Ishikawa (cell line): ENCODE measurements at regions not wholly inside any gene's neighbourhood (a gene's known extent, or its start where the extent isn't known, plus 50 kb on each side); places are given as distances from the start of the nearest gene placed in this dataset.

Source experiments
- CEBPB ChIP-seq: IDR thresholded peaks from 2 replicates; pipeline ENCODE4 v1.6.1; 2012
- CREB1 ChIP-seq: IDR thresholded peaks from 2 replicates; pipeline ENCODE4 v1.6.1; 2012; ENCODE audit warnings: low read depth
- EGR1 ChIP-seq: IDR thresholded peaks from 2 replicates; pipeline ENCODE4 v1.6.1; 2012
- EP300 ChIP-seq: IDR thresholded peaks from 2 replicates; pipeline ENCODE4 v1.6.1; 2012; ENCODE audit warnings: borderline replicate concordance
- FOXM1 ChIP-seq: IDR thresholded peaks from 2 replicates; pipeline ENCODE4 v1.6.1; 2012; ENCODE audit warnings: low read depth, borderline replicate concordance
- MAX ChIP-seq: IDR thresholded peaks from 2 replicates; pipeline ENCODE4 v1.6.1; 2012
- NFIC ChIP-seq: IDR thresholded peaks from 2 replicates; pipeline ENCODE4 v1.6.1; 2012
- RAD21 ChIP-seq: IDR thresholded peaks from 2 replicates; pipeline ENCODE4 v1.6.1; 2012; ENCODE audit warnings: low read depth
- REST ChIP-seq: IDR thresholded peaks from 2 replicates; pipeline ENCODE4 v1.6.1; 2012; ENCODE audit warnings: low read depth, mild to moderate bottlenecking
- TAF1 ChIP-seq: IDR thresholded peaks from 2 replicates; pipeline ENCODE4 v1.6.1; 2012; ENCODE audit warnings: low read depth, mild to moderate bottlenecking
- TCF12 ChIP-seq: IDR thresholded peaks from 2 replicates; pipeline ENCODE4 v1.6.1; 2012; ENCODE audit warnings: low read depth
- TEAD4 ChIP-seq: IDR thresholded peaks from 2 replicates; pipeline ENCODE4 v1.6.1; 2012
- USF1 ChIP-seq: IDR thresholded peaks from 2 replicates; pipeline ENCODE4 v1.6.1; 2012
- YY1 ChIP-seq: IDR thresholded peaks from 2 replicates; pipeline ENCODE4 v1.6.1; 2012; ENCODE audit warnings: low read depth
- ZBTB7A ChIP-seq: IDR thresholded peaks from 2 replicates; pipeline ENCODE4 v1.6.1; 2012; ENCODE audit warnings: low read depth

- TF ChIP-seq FOXM1, result no peak
- TF ChIP-seq CREB1, result no peak
These were observed 125.0 kb downstream of the FOXD2 start for GRCh38 chr1:47562799-47563198.

- TF ChIP-seq FOXM1 (no peak), CEBPB (no peak), MAX (no peak), YY1 (no peak), TEAD4 (no peak)
These were observed 125.4 kb downstream of the FOXD2 start for GRCh38 chr1:47563201-47563600.

GRCh38 chr1:47564570-47564969 lies 126.7 kb downstream of the FOXD2 start:
- TF ChIP-seq MAX, result no peak
- TF ChIP-seq USF1, result no peak
- TF ChIP-seq TEAD4, result no peak
- no peak for TF ChIP-seq TCF12
- no peak for TF ChIP-seq RAD21
- TF ChIP-seq CREB1, result no peak
- no peak for TF ChIP-seq EP300
- no peak for TF ChIP-seq FOXM1
- no peak for TF ChIP-seq EGR1
- no peak for TF ChIP-seq TAF1
- no peak for TF ChIP-seq REST
- no peak for TF ChIP-seq ZBTB7A

- TF ChIP-seq TEAD4 (no peak), MAX (no peak), YY1 (no peak), CEBPB (no peak), RAD21 (no peak), EGR1 (no peak), ZBTB7A (no peak)
These were observed 127.2 kb downstream of the FOXD2 start for GRCh38 chr1:47565092-47565491.

GRCh38 chr1:47565676-47566075 lies 127.8 kb downstream of the FOXD2 start:
- TF ChIP-seq TAF1, result no peak
- TF ChIP-seq CEBPB, result no peak
- TF ChIP-seq EGR1, result no peak
- no peak for TF ChIP-seq NFIC
- TF ChIP-seq FOXM1, result no peak
- no peak for TF ChIP-seq TEAD4
- no peak for TF ChIP-seq USF1
- TF ChIP-seq YY1, result no peak
- no peak for TF ChIP-seq RAD21
- TF ChIP-seq ZBTB7A, result no peak
- TF ChIP-seq TCF12, result no peak
- no peak for TF ChIP-seq EP300
- TF ChIP-seq MAX, result no peak
- no peak for TF ChIP-seq CREB1
- TF ChIP-seq REST, result no peak

GRCh38 chr1:47568763-47569162 lies 130.9 kb downstream of the FOXD2 start:
- TF ChIP-seq MAX (no peak), YY1 (no peak), EGR1 (no peak)
